ENCODE measurements at regions not wholly inside any gene's neighbourhood (a gene's known extent, or its start where the extent isn't known, plus 50 kb on each side); places are given as distances from the start of the nearest gene placed in this dataset.

GRCh38 chr18:40921845-40922629, 1033.0 kb upstream of the PIK3C3 start:
- intact Hi-C loops (cut with DNase I): no loop called here
- no peak for ATAC-seq
- no peak for DNase-seq (ENCODE audit: low spot score)

GRCh38 chr18:40917056-40917455, 1038.0 kb upstream of the PIK3C3 start:
- intact Hi-C loops (cut with DNase I): no loop called here
- no peak for ATAC-seq
- no peak for DNase-seq (ENCODE audit: low spot score)

GRCh38 chr18:40915724-40916123, 1039.3 kb upstream of the PIK3C3 start:
- DNase-seq (ENCODE audit: low spot score) (no peak), ATAC-seq (no peak)
- intact Hi-C loops (cut with DNase I): no loop called here

- DNase-seq (ENCODE audit: low spot score): no peak
- intact Hi-C loops (cut with DNase I): no loop called here
- ATAC-seq: no peak
These were observed 1043.3 kb upstream of the PIK3C3 start for GRCh38 chr18:40911582-40912254.

GRCh38 chr18:40911041-40911440, 1044.0 kb upstream of the PIK3C3 start:
- DNase-seq (ENCODE audit: low spot score) (no peak), ATAC-seq (no peak)
- intact Hi-C loops (cut with DNase I): no loop called here

- intact Hi-C loops (cut with DNase I): no loop called here
- ATAC-seq (no peak), DNase-seq (ENCODE audit: low spot score) (no peak)
These were observed 1047.2 kb upstream of the PIK3C3 start for GRCh38 chr18:40907842-40908241.

- intact Hi-C loops (cut with DNase I): no loop called here
- no peak for ATAC-seq
- no peak for DNase-seq (ENCODE audit: low spot score)
These were observed 1050.7 kb upstream of the PIK3C3 start for GRCh38 chr18:40904295-40904694.

- ATAC-seq (no peak), DNase-seq (ENCODE audit: low spot score) (no peak)
- intact Hi-C loops (cut with DNase I): no loop called here
These were observed 1052.6 kb upstream of the PIK3C3 start for GRCh38 chr18:40902436-40902835.

- intact Hi-C loops (cut with DNase I): no loop called here
- no peak for DNase-seq (ENCODE audit: low spot score)
- no peak for ATAC-seq
These were observed 1057.2 kb upstream of the PIK3C3 start for GRCh38 chr18:40897884-40898283.

- ATAC-seq (no peak), DNase-seq (ENCODE audit: low spot score) (no peak)
- intact Hi-C loops (cut with DNase I): no loop called here
These were observed 1071.8 kb upstream of the PIK3C3 start for GRCh38 chr18:40883271-40883670.

- intact Hi-C loops (cut with DNase I): no loop called here
- ATAC-seq: no peak
- no peak for DNase-seq (ENCODE audit: low spot score)
These were observed 1072.6 kb upstream of the PIK3C3 start for GRCh38 chr18:40882468-40882867.

GRCh38 chr18:40878371-40878770, 1076.7 kb upstream of the PIK3C3 start:
- no peak for DNase-seq (ENCODE audit: low spot score)
- no peak for ATAC-seq
- intact Hi-C loops (cut with DNase I): no loop called here

- no peak for DNase-seq (ENCODE audit: low spot score)
- no peak for ATAC-seq
- intact Hi-C loops (cut with DNase I): no loop called here
These were observed 1077.9 kb upstream of the PIK3C3 start for GRCh38 chr18:40877096-40877495.

- intact Hi-C loops (cut with DNase I): no loop called here
- DNase-seq (ENCODE audit: low spot score) (no peak), ATAC-seq (no peak)
These were observed 1079.9 kb upstream of the PIK3C3 start for GRCh38 chr18:40875101-40875615.

- DNase-seq (ENCODE audit: low spot score) (no peak), ATAC-seq (no peak)
- intact Hi-C loops (cut with DNase I): no loop called here
These were observed 1080.8 kb upstream of the PIK3C3 start for GRCh38 chr18:40874233-40874632.

- ATAC-seq: no peak
- intact Hi-C loops (cut with DNase I): no loop called here
- DNase-seq (ENCODE audit: low spot score): no peak
These were observed 1086.8 kb upstream of the PIK3C3 start for GRCh38 chr18:40868110-40868858.

- ATAC-seq: no peak
- intact Hi-C loops (cut with DNase I): no loop called here
- DNase-seq (ENCODE audit: low spot score): no peak
These were observed 1087.6 kb upstream of the PIK3C3 start for GRCh38 chr18:40867459-40867858.

GRCh38 chr18:40866968-40867367, 1088.1 kb upstream of the PIK3C3 start:
- intact Hi-C loops (cut with DNase I): no loop called here
- DNase-seq (ENCODE audit: low spot score): no peak
- ATAC-seq: no peak

- DNase-seq (ENCODE audit: low spot score): no peak
- intact Hi-C loops (cut with DNase I): no loop called here
- ATAC-seq: no peak
These were observed 1088.9 kb upstream of the PIK3C3 start for GRCh38 chr18:40866013-40866645.
